ENCODE measurements at regions not wholly inside any gene's neighbourhood (a gene's known extent, or its start where the extent isn't known, plus 50 kb on each side); places are given as distances from the start of the nearest gene placed in this dataset.
"Not testable (repeated sequence)": the region's sequence is repeated elsewhere in the genome, so short reads cannot be mapped to it uniquely, and the experiment has no call there.

- intact Hi-C loops (cut with DNase I; ENCODE audit: low total_unique reads): no loop called here
- TF ChIP-seq CTCF (IDR thresholded peaks at IDR 0.05): no peak
- DNase-seq: no peak
- H3K36me3 ChIP-seq: no peaks in the 10 kb centered on the region
- H3K27me3 ChIP-seq: no peaks in the 10 kb centered on the region
- no peak overlapping the region for H3K4me3 ChIP-seq
- no peaks in the 10 kb centered on the region for H3K9me3 ChIP-seq
- H3K4me1 ChIP-seq: no peaks in the 10 kb centered on the region
- H3K27ac ChIP-seq: no peak overlapping the region
These were observed 98.1 kb upstream of the OR4E1 start for GRCh38 chr14:21771671-21772070.

GRCh38 chr14:21768875-21769257 lies 95.2 kb upstream of the OR4E1 start:
- Histone ChIP-seq H3K36me3 (no peaks in the 10 kb centered on the region), H3K4me1 (no peaks in the 10 kb centered on the region), H3K27me3 (no peaks in the 10 kb centered on the region), H3K27ac (no peak overlapping the region), H3K9me3 (no peaks in the 10 kb centered on the region), H3K4me3 (no peak overlapping the region)
- no peak for DNase-seq
- intact Hi-C loops (cut with DNase I; ENCODE audit: low total_unique reads): no loop called here
- TF ChIP-seq CTCF (IDR thresholded peaks at IDR 0.05): no peak

GRCh38 chr14:21768116-21768874 lies 94.7 kb upstream of the OR4E1 start:
- no peak for TF ChIP-seq CTCF (IDR thresholded peaks at IDR 0.05)
- intact Hi-C loops (cut with DNase I; ENCODE audit: low total_unique reads): no loop called here
- Histone ChIP-seq H3K27ac (no peak overlapping the region), H3K4me3 (no peak overlapping the region), H3K27me3 (no peaks in the 10 kb centered on the region), H3K36me3 (no peaks in the 10 kb centered on the region), H3K4me1 (no peaks in the 10 kb centered on the region), H3K9me3 (no peaks in the 10 kb centered on the region)
- no peak for DNase-seq

- DNase-seq; H3K36me3 ChIP-seq; H3K9me3 ChIP-seq; intact Hi-C loops (cut with DNase I; ENCODE audit: low total_unique reads); H3K27me3 ChIP-seq; H3K4me3 ChIP-seq; H3K4me1 ChIP-seq; H3K27ac ChIP-seq: not testable (repeated sequence)
These were observed 86.7 kb upstream of the OR4E1 start for GRCh38 chr14:21760360-21760759.

- Histone ChIP-seq H3K9me3 (no peaks in the 10 kb centered on the region), H3K27me3 (no peaks in the 10 kb centered on the region), H3K4me1 (no peaks in the 10 kb centered on the region), H3K27ac (no peak overlapping the region), H3K36me3 (no peaks in the 10 kb centered on the region), H3K4me3 (no peak overlapping the region)
- no peak for TF ChIP-seq CTCF (IDR thresholded peaks at IDR 0.05)
- intact Hi-C loops (cut with DNase I; ENCODE audit: low total_unique reads): no loop called here
- no peak for DNase-seq
These were observed 75.8 kb upstream of the OR4E1 start for GRCh38 chr14:21749306-21749868.

- Histone ChIP-seq H3K4me1 (no peaks in the 10 kb centered on the region), H3K4me3 (no peak overlapping the region), H3K36me3 (no peaks in the 10 kb centered on the region), H3K9me3 (no peaks in the 10 kb centered on the region), H3K27ac (no peak overlapping the region), H3K27me3 (no peaks in the 10 kb centered on the region)
- intact Hi-C loops (cut with DNase I; ENCODE audit: low total_unique reads): no loop called here
- no peak for DNase-seq
- TF ChIP-seq CTCF (IDR thresholded peaks at IDR 0.05): peak in 1 of 2 experiments; percentile 8
These were observed 75.3 kb upstream of the OR4E1 start for GRCh38 chr14:21748869-21749303.
